K562 (cell line): ENCODE measurements at regions not wholly inside any gene's neighbourhood (a gene's known extent, or its start where the extent isn't known, plus 50 kb on each side); places are given as distances from the start of the nearest gene placed in this dataset.

ENCODE experiments used
- TF ChIP-seq, protein P1 (sequence below), 2 experiments: fragments of 450-650 bp; IDR thresholded peaks; 2 replicates each; pipeline ENCODE4 v1.6.1; 2016; ENCODE audit warnings: mild to moderate bottlenecking in 2 of 2, borderline replicate concordance in 1 of 2, low read depth in 1 of 2, moderate library complexity in 1 of 2

DNA sequence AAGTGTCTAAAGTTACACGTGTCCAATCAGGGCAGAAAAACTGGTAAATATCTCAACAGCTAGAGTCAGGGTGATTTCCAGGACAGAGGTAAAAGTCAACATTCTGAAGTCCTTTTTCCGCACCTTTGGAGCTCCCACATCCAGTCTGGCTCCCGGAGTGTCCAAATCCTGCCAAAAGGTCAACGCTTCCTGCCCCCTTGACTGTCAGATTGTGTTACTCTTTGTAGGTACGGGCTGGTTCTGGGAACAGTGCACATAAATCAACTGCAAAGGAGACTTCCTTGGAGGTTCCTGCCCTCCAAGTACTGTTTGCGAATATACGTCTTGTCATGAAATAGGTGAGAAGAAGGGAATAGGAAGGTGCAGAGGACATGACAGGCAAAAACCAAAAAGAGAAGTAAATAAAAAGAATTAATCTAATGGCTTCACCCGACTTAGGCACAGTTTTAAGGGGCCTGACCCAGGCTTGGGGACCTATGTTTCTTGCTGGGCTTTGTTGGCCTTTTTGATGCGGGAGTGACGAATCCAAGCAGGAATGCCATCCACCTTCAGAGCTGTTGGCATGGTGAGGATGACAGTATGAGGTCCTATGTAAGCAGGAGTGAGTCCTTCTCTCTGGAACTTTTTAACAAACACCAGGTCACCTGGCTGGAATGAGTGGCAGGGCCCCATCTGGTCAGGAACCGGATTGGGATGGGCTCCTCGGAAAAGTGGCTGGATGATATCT, 155.4 kb downstream of the TRIM27 start (continued):
- TF ChIP-seq, protein P1, sequence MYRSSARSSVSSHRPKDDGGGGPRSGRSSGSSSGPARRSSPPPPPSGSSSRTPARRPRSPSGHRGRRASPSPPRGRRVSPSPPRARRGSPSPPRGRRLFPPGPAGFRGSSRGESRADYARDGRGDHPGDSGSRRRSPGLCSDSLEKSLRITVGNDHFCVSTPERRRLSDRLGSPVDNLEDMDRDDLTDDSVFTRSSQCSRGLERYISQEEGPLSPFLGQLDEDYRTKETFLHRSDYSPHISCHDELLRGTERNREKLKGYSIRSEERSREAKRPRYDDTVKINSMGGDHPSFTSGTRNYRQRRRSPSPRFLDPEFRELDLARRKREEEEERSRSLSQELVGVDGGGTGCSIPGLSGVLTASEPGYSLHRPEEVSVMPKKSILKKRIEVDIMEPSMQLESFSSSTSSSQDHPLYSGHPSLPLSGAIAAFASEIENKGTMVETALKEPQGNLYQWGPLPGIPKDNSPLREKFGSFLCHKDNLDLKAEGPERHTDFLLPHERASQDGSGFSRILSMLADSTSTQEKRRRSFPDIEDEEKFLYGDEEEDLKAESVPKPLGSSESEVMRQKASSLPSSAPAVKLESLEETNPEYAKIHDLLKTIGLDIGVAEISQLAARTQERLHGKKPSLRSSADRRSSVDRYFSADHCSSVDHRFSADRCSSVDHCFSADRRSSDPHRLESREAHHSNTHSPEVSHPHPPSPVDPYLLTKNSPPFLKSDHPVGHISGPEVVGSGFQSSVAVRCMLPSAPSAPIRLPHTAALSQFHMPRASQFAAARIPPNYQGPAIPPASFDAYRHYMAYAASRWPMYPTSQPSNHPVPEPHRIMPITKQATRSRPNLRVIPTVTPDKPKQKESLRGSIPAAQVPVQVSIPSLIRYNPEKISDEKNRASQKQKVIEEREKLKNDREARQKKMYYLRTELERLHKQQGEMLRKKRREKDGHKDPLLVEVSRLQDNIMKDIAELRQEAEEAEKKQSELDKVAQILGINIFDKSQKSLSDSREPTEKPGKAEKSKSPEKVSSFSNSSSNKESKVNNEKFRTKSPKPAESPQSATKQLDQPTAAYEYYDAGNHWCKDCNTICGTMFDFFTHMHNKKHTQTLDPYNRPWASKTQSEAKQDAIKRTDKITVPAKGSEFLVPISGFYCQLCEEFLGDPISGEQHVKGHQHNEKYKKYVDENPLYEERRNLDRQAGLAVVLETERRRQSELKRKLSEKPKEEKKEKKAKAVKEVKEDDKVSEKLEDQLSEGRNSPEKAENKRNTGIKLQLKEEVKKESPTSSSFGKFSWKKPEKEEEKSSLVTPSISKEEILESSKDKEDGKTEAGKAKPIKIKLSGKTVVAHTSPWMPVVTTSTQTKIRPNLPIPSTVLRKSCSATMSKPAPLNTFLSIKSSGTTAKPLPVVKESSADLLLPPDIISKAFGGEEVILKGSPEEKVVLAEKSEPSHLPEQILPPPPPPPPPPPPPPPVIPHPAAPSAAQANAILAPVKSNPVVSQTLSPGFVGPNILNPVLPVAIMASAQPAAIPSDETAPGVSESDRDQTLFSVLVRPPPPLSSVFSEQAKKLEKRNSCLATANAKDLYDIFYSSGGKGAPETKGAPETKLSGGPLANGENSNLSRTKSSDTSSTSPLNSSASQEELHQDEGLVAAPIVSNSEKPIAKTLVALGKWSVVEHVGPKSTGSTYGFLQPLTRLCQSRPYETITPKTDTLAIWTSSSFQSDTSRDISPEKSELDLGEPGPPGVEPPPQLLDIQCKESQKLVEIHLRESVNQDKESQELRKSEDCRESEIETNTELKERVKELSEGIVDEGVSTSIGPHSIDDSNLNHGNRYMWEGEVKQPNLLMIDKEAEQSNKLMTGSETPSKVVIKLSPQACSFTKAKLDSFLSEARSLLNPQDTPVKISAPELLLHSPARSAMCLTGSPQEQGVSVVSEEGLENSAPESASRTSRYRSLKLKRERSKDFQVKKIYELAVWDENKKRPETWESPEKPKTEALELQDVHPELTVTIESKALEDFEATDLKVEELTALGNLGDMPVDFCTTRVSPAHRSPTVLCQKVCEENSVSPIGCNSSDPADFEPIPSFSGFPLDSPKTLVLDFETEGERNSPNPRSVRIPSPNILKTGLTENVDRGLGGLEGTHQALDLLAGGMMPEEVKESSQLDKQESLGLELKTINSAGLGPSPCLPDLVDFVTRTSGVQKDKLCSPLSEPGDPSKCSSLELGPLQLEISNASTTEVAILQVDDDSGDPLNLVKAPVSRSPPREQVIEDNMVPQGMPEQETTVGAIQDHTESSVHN (IDR thresholded peaks at IDR 0.05; ENCODE audit: borderline replicate concordance in 1 of 2, low read depth in 1 of 2), result no peak
